ENCODE measurements at regions not wholly inside any gene's neighbourhood (a gene's known extent, or its start where the extent isn't known, plus 50 kb on each side); places are given as distances from the start of the nearest gene placed in this dataset.

DNA sequence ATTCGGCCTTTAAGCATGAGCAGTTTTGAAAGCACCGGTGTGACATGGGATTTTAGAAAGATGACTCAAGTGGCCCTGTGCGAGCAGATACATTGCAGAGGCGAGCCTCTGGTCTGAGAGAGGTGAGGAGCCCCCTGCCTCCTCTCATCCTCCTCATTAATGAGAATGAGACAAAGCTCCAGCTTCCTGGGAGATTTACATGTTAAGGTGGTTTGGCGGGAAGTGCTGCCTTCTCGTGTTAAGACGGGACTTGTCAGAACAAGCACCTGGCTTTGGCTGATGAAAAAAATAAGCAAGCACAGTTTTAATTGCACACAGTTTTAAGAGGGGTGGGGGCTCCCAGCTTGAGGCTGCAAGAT is 68.1 kb downstream of the ACTL7B start:
- no peak for TF ChIP-seq EZH2 (IDR thresholded peaks at IDR 0.05; ENCODE audit: low read depth, unreplicated experiment)
- TF ChIP-seq, protein P1, sequence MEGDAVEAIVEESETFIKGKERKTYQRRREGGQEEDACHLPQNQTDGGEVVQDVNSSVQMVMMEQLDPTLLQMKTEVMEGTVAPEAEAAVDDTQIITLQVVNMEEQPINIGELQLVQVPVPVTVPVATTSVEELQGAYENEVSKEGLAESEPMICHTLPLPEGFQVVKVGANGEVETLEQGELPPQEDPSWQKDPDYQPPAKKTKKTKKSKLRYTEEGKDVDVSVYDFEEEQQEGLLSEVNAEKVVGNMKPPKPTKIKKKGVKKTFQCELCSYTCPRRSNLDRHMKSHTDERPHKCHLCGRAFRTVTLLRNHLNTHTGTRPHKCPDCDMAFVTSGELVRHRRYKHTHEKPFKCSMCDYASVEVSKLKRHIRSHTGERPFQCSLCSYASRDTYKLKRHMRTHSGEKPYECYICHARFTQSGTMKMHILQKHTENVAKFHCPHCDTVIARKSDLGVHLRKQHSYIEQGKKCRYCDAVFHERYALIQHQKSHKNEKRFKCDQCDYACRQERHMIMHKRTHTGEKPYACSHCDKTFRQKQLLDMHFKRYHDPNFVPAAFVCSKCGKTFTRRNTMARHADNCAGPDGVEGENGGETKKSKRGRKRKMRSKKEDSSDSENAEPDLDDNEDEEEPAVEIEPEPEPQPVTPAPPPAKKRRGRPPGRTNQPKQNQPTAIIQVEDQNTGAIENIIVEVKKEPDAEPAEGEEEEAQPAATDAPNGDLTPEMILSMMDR (conservative IDR thresholded peaks at IDR 0.05; ENCODE audit: low read depth in 2 of 2) = no peak
- TF ChIP-seq, protein P2, sequence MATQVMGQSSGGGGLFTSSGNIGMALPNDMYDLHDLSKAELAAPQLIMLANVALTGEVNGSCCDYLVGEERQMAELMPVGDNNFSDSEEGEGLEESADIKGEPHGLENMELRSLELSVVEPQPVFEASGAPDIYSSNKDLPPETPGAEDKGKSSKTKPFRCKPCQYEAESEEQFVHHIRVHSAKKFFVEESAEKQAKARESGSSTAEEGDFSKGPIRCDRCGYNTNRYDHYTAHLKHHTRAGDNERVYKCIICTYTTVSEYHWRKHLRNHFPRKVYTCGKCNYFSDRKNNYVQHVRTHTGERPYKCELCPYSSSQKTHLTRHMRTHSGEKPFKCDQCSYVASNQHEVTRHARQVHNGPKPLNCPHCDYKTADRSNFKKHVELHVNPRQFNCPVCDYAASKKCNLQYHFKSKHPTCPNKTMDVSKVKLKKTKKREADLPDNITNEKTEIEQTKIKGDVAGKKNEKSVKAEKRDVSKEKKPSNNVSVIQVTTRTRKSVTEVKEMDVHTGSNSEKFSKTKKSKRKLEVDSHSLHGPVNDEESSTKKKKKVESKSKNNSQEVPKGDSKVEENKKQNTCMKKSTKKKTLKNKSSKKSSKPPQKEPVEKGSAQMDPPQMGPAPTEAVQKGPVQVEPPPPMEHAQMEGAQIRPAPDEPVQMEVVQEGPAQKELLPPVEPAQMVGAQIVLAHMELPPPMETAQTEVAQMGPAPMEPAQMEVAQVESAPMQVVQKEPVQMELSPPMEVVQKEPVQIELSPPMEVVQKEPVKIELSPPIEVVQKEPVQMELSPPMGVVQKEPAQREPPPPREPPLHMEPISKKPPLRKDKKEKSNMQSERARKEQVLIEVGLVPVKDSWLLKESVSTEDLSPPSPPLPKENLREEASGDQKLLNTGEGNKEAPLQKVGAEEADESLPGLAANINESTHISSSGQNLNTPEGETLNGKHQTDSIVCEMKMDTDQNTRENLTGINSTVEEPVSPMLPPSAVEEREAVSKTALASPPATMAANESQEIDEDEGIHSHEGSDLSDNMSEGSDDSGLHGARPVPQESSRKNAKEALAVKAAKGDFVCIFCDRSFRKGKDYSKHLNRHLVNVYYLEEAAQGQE (IDR thresholded peaks at IDR 0.05; ENCODE audit: unreplicated experiment) = no peak
- no peak for TF ChIP-seq POLR2AphosphoS5 (IDR thresholded peaks at IDR 0.05; ENCODE audit: low read depth)
- no peak for TF ChIP-seq CREB1 (CRISPR knock-in tag; IDR thresholded peaks at IDR 0.05; ENCODE audit: low read depth)
- no peak for TF ChIP-seq JUNB (IDR thresholded peaks at IDR 0.05; ENCODE audit: unreplicated experiment)

Data from GM23338 (cell line).